ACC112 (cell line): ENCODE measurements at regions not wholly inside any gene's neighbourhood (a gene's known extent, or its start where the extent isn't known, plus 50 kb on each side); places are given as distances from the start of the nearest gene placed in this dataset.

ENCODE experiments used
- H2AFZ ChIP-seq: fragments of 200-600 bp; sonication (generic); one replicate; pipeline ENCODE4 v1.6.0; 2017; ENCODE audit warnings: antibody characterized with exemption, low read length; ENCODE audit not compliant: unreplicated experiment
- H3K27ac ChIP-seq: fragments of 200-600 bp; sonication (generic); 2 replicates; pipeline ENCODE4 v1.5.1; 2014; ENCODE audit warnings: low read depth, mild to moderate bottlenecking, antibody characterized with exemption, low read length, moderate library complexity
- H3K27me3 ChIP-seq: fragments of 200-600 bp; sonication (generic); 2 replicates; pipeline ENCODE4 v1.6.1; 2014; ENCODE audit warnings: mild to moderate bottlenecking, antibody characterized with exemption, low read length, moderate library complexity, mixed read lengths; ENCODE audit not compliant: insufficient read depth
- H3K36me3 ChIP-seq: fragments of 200-600 bp; sonication (generic); 2 replicates; pipeline ENCODE4 v1.6.1; 2016; ENCODE audit warnings: mild to moderate bottlenecking, antibody characterized with exemption, low read length, moderate library complexity, mixed read lengths; ENCODE audit not compliant: insufficient read depth
- H3K4me1 ChIP-seq: fragments of 200-600 bp; sonication (generic); one replicate; pipeline ENCODE4 v1.6.1; 2016; ENCODE audit warnings: low read length, mixed read lengths; ENCODE audit not compliant: insufficient read depth, unreplicated experiment, control insufficient read depth
- H3K4me3 ChIP-seq: fragments of 200-600 bp; sonication (generic); 2 replicates; pipeline ENCODE4 v1.5.1; 2014; ENCODE audit warnings: mild to moderate bottlenecking, low read depth, low read length
- H3K79me2 ChIP-seq: fragments of 200-600 bp; sonication (generic); one replicate; pipeline ENCODE4 v1.6.0; 2016; ENCODE audit warnings: low read length; ENCODE audit not compliant: control insufficient read depth, unreplicated experiment, insufficient read depth

- no peaks in the 10 kb centered on the region for H3K36me3 ChIP-seq
- H2AFZ ChIP-seq, result no peak overlapping the region
- H3K79me2 ChIP-seq, result no peaks in the 10 kb centered on the region
- H3K4me3 ChIP-seq, result no peak overlapping the region
- peaks cover 16% of the 10 kb centered on the region for H3K4me1 ChIP-seq
- H3K27me3 ChIP-seq, result no peaks in the 10 kb centered on the region
- no peak overlapping the region for H3K27ac ChIP-seq
Observed at GRCh38 chr4:24265989-24266388, 318.4 kb downstream of the DHX15 start.

DNA sequence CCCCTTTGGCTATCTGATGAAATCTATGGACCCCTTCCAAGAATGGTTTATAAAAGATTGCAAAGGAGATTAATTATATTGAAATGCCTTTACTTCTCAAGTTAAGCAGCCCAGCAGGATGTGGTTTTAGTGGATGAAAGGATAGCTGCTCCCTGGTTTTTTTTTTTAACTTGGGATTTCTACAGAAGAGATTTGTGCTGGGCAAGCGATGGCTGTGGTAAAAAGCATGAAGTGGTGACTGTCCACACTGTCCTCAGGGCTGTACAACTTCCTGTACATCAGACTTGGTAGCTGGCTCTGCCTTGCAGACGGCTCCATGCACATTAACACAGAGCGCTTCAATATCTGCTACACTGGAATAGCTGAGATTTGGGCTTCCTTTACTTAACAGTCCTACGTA lies 321.7 kb downstream of the DHX15 start:
- H3K79me2 ChIP-seq, result no peaks in the 10 kb centered on the region
- no peak overlapping the region for H2AFZ ChIP-seq
- H3K27ac ChIP-seq, result no peak overlapping the region
- H3K4me3 ChIP-seq, result no peak overlapping the region
- H3K27me3 ChIP-seq, result no peaks in the 10 kb centered on the region
- H3K36me3 ChIP-seq, result no peaks in the 10 kb centered on the region
- H3K4me1 ChIP-seq, result peaks cover 14% of the 10 kb centered on the region

DNA sequence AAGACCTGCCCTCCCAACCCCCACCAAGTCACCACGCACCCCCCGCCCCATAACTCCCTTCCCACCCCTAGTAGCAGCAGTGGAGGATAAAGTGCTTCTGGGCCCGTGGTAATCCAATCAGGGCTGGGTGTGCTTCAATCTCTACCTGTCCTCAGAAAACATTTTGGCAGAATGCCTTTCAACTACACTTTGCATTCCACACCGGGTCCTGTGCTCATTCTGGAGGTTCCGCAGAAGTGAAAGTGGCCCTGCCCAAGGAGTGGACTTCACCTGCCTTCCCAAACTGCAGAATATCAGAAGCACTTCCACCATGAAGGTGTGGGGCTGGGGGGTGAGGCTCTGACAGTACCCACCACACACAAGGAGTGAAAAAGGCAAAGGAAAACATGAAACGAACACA lies 322.3 kb downstream of the DHX15 start:
- Histone ChIP-seq H3K27me3 (no peaks in the 10 kb centered on the region), H3K27ac (no peak overlapping the region), H3K4me3 (no peak overlapping the region), H3K79me2 (no peaks in the 10 kb centered on the region), H3K36me3 (no peaks in the 10 kb centered on the region), H2AFZ (no peak overlapping the region), H3K4me1 (peaks cover 8% of the 10 kb centered on the region)

GRCh38 chr4:24260923-24261564 lies 323.3 kb downstream of the DHX15 start:
- H3K4me1 ChIP-seq, result peaks cover 3% of the 10 kb centered on the region
- H2AFZ ChIP-seq, result no peak overlapping the region
- no peak overlapping the region for H3K27ac ChIP-seq
- no peak overlapping the region for H3K4me3 ChIP-seq
- H3K27me3 ChIP-seq, result no peaks in the 10 kb centered on the region
- H3K79me2 ChIP-seq, result no peaks in the 10 kb centered on the region
- H3K36me3 ChIP-seq, result no peaks in the 10 kb centered on the region

- H3K4me1 ChIP-seq, result peaks cover 3% of the 10 kb centered on the region
- no peak overlapping the region for H3K4me3 ChIP-seq
Observed at GRCh38 chr4:24260133-24260715, 324.1 kb downstream of the DHX15 start.

DNA sequence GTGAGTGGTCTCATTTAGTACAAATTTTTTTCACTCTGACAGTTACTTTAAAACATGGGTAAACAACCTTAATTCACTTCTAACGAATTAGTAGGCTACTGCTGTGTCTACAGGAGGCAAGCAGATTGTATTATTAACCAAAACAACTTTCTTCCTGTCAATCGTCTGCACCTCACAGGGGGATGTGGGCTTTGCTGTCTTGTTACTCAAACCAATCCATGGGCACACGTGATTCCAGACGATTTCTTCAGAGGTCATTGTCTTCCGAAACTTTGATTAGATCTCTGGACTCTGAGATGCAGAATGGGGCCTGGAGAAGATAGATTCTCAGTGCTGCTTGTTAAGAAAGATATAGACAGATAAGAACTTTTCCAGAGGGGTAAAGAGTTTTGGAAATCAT lies 327.8 kb downstream of the DHX15 start:
- Histone ChIP-seq H3K4me3 (no peak overlapping the region), H3K27ac (no peak overlapping the region), H3K36me3 (no peaks in the 10 kb centered on the region), H3K79me2 (no peaks in the 10 kb centered on the region), H3K27me3 (no peaks in the 10 kb centered on the region), H3K4me1 (peaks cover 3% of the 10 kb centered on the region), H2AFZ (no peak overlapping the region)

More at GRCh38 chr4:24260133-24260715, 324.1 kb downstream of the DHX15 start:
- Histone ChIP-seq H3K27ac (no peak overlapping the region), H3K79me2 (no peaks in the 10 kb centered on the region), H3K27me3 (no peaks in the 10 kb centered on the region), H2AFZ (no peak overlapping the region), H3K36me3 (no peaks in the 10 kb centered on the region)

- Histone ChIP-seq H3K4me1 (peaks cover 3% of the 10 kb centered on the region), H2AFZ (no peak overlapping the region), H3K27ac (no peak overlapping the region), H3K79me2 (no peaks in the 10 kb centered on the region), H3K27me3 (no peaks in the 10 kb centered on the region), H3K36me3 (no peaks in the 10 kb centered on the region), H3K4me3 (no peak overlapping the region)
Observed at GRCh38 chr4:24256066-24256465, 328.3 kb downstream of the DHX15 start.

- H3K79me2 ChIP-seq, result no peaks in the 10 kb centered on the region
- no peaks in the 10 kb centered on the region for H3K27me3 ChIP-seq
- H3K36me3 ChIP-seq, result no peaks in the 10 kb centered on the region
- H3K4me3 ChIP-seq, result no peak overlapping the region
- no peak overlapping the region for H3K27ac ChIP-seq
- peaks cover 3% of the 10 kb centered on the region for H3K4me1 ChIP-seq
- H2AFZ ChIP-seq, result no peak overlapping the region
Observed at GRCh38 chr4:24252121-24252520, 332.2 kb downstream of the DHX15 start.

- Histone ChIP-seq H3K27me3 (no peaks in the 10 kb centered on the region), H3K36me3 (no peaks in the 10 kb centered on the region), H2AFZ (no peak overlapping the region), H3K4me1 (peaks cover 3% of the 10 kb centered on the region), H3K79me2 (no peaks in the 10 kb centered on the region), H3K4me3 (no peak overlapping the region), H3K27ac (no peak overlapping the region)
Observed at GRCh38 chr4:24251589-24251988, 332.8 kb downstream of the DHX15 start.

DNA sequence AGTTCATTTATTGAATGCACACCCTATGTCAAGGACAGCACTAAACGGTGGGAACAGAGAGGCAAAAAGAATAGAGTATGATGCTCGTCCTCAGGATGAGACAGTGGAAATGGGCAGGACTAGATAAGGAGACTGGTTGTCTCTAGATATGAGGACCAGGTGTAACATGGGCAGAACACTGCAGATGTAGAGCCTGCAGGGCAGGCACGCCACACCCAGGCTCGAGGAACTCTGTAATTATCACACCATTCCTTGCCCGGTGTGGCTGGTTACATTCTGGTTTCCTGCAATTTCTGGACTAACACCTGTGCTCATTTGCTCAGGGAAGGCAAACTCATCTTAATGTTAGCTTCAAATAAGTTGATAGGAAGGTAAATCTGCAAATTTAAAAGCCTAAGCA lies 334.4 kb downstream of the DHX15 start:
- Histone ChIP-seq H3K27ac (no peak overlapping the region), H3K27me3 (no peaks in the 10 kb centered on the region), H3K79me2 (no peaks in the 10 kb centered on the region), H2AFZ (no peak overlapping the region), H3K36me3 (no peaks in the 10 kb centered on the region), H3K4me1 (peaks cover 3% of the 10 kb centered on the region), H3K4me3 (no peak overlapping the region)
